ENCODE measurements at regions not wholly inside any gene's neighbourhood (a gene's known extent, or its start where the extent isn't known, plus 50 kb on each side); places are given as distances from the start of the nearest gene placed in this dataset.
"Not testable (repeated sequence)": the region's sequence is repeated elsewhere in the genome, so short reads cannot be mapped to it uniquely, and the experiment has no call there.

DNA sequence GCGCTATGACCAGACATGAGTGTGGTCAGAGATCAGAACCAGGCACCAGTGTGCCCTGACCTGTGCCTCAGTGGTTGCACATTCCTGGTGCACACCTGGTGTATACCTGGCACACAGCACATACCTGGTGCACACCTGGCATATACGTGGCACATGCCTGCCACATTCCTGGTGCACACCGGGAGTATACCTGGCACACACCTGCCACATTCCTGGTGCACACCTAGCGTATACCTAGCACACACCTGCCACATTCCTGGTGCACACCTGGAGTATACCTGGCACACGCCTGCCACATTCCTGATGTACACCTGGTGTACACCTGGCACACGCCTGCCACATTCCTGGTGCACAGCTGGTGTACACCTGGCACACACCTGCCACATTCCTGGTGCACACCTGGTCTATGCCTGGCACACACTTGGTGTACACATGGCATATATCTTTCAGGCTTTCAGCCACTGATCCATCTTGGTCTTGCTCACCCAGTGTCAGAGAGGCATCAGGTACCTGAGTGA, 61.3 kb upstream of the ADGRL1 start:
- no peak for TF ChIP-seq Cebpa-rat (IDR thresholded peaks at IDR 0.05)
- Histone ChIP-seq H3K36me3 (no peaks in the 10 kb centered on the region), H3K4me3 (no peak overlapping the region), H4K20me1 (no peaks in the 10 kb centered on the region), H3K9ac (no peak overlapping the region), H3K9me3 (replicated peaks in 1 of 11) (0 out of 22 replicates have a peak, but pooled peaks cover 0 to under 1% (median 0%) of the 10 kb centered on the region in 11 experiments), H3K4me2 (peak overlapping the region in 4 of 11 experiments; percentile 5 to 40 (median 23); a peak in 6 of 22 replicates), H3K27me3 (no peaks in the 10 kb centered on the region), H3K4me1 (peaks cover 16 to 30% (median 22%) of the 10 kb centered on the region in 10 experiments), H3K27ac (no peak overlapping the region)

DNA sequence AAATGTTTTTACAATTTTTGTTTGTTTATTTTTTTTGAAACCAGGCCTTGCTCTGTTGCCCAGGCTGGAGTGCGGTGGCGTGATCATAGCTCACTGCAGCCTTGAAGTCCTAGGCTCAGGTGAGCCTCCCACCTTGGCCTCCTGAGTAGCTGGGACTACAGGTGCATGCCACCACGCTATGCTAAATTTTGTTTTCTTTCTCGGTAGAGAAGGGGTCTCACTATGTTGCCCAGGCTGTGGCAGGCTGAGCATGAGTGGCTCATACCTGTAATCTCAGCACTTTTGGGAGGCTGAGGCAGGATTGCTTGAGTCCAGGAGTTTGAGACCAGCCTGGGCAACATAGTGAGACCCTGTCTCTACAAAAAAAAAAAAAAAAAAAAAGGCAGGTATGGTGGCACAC, 60.2 kb upstream of the ADGRL1 start:
- not testable (repeated sequence) for H3K36me3 ChIP-seq; H3K4me3 ChIP-seq; H4K20me1 ChIP-seq; H3K9me3 ChIP-seq (replicated peaks in 1 of 11); H3K9ac ChIP-seq; H3K27ac ChIP-seq; H3K4me2 ChIP-seq; H3K27me3 ChIP-seq
- H3K4me1 ChIP-seq = peaks cover 6 to 19% (median 11%) of the 10 kb centered on the region in 10 experiments

GRCh38 chr19:14265290-14266036, 59.5 kb upstream of the ADGRL1 start:
- no peak for TF ChIP-seq Cebpa-rat (IDR thresholded peaks at IDR 0.05)
- Histone ChIP-seq H3K27ac (no peak overlapping the region), H3K4me3 (no peak overlapping the region), H4K20me1 (no peaks in the 10 kb centered on the region), H3K9ac (no peak overlapping the region), H3K4me1 (peaks cover 0 to 13% (median 6%) of the 10 kb centered on the region in 10 experiments; a peak in 11 of 20 replicates), H3K36me3 (no peaks in the 10 kb centered on the region), H3K27me3 (no peaks in the 10 kb centered on the region), H3K4me2 (no peak overlapping the region), H3K9me3 (replicated peaks in 1 of 11) (no peaks in the 10 kb centered on the region)

DNA sequence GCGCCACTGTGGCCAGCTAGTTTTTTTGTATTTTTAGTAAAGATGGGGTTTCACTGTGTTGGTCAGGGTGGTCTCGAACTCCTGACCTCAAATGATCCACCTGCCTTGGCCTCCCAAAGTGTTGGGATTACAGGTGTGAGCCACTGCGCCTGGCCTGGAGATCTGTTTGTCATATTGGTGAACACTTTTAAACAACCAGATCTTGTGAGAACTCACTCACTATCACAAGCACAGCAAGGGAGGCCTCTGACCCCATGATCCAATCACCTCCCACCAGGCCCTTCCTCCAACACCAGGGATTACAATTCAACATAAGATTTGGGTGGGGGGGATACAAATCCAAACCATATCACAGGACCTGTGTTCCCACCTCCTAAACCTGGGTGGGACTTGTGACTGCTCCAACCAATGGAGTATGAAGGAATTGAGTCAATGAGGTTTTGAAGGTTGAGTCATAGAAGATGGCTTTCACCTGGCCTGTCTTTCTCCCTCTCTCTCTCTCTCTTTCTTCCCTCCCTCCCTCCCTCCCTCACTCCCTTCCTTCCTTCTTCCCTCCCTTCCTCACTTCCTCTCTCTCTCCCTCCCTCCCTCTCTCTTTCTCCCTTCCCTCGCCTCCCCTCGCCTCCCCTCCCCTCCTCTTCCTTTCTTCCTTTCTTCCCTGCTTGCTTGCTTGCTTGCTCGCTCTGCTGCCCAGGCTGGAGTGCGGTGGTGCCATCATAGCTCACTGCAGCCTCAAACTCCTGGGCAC, 50.1 kb upstream of the ADGRL1 start:
- Histone ChIP-seq H3K4me2 (peak overlapping the region; percentile 7 to 55 (median 32); a peak in 15 of 22 replicates), H3K27ac (peak overlapping the region in 8 of 11 experiments; percentile 11 to 61 (median 39); a peak in 11 of 22 replicates), H3K9ac (0 out of 22 replicates have a peak overlapping the region, but pooled peaks of 1 of the 11 experiments have one; percentile 38), H3K4me1 (peaks cover 11 to 53% (median 39%) of the 10 kb centered on the region in 10 experiments; a peak in 19 of 20 replicates)
- H4K20me1 ChIP-seq; H3K27me3 ChIP-seq; H3K36me3 ChIP-seq; H3K9me3 ChIP-seq (replicated peaks in 1 of 11); H3K4me3 ChIP-seq: not testable (repeated sequence)

Data from BLaER1 treated with 17β-estradiol and CSF1 and Interleukin-3, amounts not matched to agents 10 nM and 100 nM (cell line).